Germinal center (tissue), 1 donor: ENCODE measurements at regions not wholly inside any gene's neighbourhood (a gene's known extent, or its start where the extent isn't known, plus 50 kb on each side); places are given as distances from the start of the nearest gene placed in this dataset.

Experiments used
- DNase-seq: peaks from one replicate; pipeline ENCODE4 v3.0.0; 2012; ENCODE audit warnings: mixed read lengths, low spot score

DNA sequence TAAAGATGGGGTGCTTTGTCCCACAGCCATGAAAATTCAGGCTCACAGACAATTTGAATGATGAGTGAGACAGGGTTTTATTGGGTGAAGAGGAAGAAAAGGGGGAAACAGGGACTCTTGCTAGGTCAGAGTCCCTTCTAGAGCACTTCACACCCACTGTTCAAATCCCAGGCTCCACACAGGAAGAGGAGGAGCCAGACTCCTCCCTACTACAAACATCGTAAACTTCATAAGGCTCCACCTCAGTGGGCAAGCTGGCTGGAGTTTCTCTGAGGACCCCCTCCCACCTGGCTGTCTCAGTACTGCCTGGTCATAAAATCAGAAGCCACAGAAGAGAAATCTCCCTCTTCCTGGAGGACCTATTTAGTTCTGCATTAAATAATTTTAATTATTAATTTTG lies 80.3 kb upstream of the KCNMB2 start:
- DNase-seq: no peak

DNA sequence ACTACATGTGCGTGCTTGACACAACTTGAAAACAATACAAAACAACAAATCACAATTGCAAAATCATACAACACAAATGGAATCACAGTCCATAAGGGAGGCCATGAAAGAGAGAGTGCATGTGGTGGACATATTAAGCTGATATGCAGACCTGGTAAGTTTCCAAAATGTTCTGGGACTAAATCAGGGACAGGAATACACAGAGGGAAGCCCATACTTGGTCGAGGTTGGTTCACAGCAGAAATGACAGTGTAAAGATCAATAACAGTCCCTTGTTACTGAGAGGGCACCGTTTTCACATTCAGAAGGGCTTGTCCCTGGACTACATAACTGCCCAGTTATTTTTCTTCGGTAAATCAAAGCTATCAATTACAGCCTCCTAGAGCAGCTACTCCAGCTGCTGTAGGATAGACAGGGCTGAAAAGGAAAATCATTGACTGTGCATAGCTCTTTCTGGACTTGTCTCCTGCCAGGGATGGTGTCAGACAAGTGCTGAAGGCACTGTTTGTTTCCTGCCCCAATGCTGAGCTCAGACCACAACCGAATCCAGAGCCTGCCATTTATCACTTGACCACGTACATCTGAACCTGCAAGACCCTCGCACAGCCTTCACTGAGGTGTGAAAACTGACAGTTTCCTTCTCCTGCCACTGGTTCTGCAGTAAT lies 79.5 kb upstream of the KCNMB2 start:
- DNase-seq: no peak

DNA sequence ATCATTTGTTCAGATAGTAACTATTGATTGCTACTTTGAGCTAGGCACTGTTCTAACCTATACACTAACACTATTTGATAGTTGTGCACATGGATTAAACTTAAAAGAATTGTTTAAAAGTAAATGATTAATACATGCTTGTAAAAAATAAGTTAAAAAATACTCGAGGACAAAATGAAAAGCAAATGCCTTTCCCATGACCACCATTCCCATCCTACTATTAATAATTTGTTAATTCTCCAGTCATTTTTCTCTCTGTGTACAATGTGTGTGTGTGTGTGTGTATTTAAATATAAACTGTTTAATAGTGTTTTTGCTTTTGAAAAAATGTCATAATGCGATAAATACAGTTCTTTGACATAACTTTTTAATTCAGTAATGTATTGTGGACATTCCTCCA lies 78.7 kb upstream of the KCNMB2 start:
- DNase-seq: no peak

DNA sequence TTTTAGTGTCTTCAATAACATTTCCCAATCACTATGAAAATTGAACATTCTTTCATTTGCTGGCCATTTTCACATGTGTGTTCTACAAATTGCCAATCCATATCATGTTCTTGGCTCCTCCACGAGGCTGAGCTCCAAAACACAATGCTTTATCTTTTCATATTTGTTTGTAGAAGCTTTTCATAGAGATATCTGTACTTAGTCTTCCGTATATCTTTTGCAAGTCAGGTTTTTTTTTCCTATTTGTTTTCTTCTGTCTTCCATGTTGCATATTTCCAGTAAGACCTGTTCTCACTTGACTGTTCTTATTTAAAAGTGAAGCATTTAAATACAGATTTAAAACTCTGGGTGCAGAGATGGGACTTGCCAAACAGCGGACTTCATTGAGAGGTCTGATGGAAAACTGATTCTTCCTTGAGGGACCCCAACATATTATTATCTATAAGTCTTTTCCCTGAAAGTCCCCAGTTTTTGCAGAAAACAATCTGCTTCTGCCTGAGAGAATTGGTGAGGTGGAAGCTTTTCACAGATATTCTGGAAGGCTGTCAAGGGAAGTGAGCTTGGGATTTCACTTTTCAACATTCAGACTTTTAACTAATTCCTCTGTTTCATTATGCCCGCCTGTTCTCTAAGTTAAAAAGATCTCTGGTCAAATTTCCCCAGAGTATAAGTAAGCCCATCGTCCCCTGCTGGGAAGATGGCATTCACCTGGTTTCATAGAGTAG lies 77.8 kb upstream of the KCNMB2 start:
- DNase-seq: no peak

DNA sequence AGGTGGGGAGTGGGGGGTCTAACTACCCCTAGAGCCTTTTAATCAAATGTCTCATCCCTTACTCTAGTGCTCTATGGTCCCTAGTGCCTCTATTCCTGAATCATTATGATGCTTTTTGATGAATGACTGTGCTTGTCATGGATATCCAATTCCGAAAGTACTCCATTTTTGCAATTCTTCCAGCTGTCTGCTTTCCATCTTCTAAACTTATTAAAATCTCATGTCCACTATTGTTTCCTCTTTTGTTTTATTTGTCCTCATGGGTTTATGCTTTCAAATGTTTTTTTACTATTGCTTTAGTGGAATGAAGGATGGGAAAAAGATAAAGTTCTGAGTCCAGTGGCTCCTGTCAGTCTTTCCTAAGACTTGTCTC lies 77.2 kb upstream of the KCNMB2 start:
- no peak for DNase-seq

DNA sequence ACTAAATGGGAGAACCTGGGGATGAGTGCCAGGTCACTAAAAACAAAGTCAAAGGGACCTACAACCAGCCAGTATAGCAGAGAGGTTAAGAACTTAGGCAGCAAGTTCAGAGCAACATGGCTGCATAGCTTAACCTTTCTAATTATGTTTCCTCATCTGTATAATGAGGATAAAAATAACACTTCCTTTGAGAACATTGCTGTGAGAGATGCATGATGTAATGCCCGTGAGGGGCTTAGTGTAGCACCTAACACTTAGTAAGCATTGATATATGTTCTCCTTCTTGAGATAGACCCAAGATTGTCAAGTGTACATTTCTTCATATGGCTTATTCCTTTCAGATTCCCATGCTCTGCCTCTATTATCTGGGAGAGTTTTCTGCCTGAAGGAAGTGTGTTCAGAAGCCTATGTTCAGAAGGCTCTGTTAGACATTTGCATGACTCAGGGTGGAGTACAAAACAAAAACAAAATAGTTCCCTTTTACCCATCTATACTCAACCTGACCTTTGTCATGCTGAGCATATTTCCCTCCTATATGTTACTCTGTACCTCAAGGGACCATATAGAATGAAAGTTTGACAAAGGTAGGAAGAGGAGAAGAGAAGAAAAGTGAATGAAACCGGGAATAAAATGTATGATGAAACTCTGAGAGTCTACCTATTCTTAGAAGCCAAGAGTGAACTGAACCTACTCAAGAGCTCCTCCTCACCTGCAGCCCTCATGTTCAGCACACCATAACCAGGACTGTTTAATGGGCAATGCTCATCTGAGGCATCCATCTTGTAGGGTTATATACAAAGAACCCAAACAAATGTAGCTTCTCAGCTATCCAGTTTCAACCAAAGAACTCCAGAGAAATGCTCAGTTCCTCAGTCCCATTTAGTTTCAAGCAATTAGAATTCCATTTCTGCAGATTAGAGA lies 70.7 kb upstream of the KCNMB2 start:
- no peak for DNase-seq

DNA sequence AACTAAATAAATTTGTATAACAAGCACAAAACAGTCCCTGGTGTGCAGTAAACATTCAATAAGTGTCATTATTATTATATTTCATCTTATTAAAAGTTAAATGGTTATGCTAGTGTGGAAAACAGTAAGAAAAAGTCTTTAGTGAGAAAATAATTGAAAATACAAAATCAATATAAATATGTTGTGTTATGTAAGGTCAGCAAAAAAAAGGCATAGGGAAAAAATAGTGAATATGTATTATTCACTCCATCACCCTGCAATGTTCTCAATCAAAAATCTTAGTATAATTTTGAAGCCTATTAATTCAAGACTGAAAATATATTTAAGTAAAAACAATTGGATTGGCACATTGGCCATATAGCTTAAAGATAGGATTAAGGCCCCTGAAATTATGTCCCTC lies 63.3 kb upstream of the KCNMB2 start:
- no peak for DNase-seq

DNA sequence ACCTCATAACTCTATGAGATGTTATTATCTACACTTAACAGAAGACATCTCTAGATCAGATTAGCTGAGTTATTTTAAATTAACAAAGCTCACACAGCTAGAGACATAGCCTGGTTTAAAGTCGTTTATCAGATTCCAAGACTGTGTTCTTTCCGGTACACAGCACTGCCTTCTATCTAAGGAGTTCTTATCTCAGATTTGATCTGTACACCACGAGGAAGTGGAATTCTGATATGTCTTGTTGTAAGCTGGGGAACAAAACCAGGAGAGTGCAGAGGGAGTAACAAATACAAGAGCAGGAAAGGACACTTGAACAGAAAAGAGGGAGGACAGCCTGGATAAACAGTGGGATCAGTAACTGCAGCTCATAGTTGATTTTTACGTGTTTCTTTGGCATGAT lies 61.7 kb upstream of the KCNMB2 start:
- no peak for DNase-seq

DNA sequence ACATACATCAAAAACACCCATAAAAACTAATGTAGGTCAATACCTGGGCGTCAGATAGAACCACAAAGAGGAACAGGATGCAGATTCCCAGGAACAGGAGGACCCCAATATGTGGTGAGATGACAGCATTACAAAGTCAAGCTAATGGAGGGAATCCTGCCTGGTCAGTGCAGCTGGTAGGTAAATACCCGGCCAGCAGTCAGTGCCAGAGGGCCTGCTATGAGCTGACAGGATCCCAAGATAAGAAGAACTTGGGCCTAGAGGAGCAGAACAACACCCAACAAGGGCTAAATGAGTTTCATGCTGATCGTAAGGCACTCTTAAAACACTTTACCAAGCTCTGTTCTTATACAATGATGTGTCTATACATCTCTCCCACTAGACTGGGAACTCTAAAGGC lies 61.2 kb upstream of the KCNMB2 start:
- no peak for DNase-seq

DNA sequence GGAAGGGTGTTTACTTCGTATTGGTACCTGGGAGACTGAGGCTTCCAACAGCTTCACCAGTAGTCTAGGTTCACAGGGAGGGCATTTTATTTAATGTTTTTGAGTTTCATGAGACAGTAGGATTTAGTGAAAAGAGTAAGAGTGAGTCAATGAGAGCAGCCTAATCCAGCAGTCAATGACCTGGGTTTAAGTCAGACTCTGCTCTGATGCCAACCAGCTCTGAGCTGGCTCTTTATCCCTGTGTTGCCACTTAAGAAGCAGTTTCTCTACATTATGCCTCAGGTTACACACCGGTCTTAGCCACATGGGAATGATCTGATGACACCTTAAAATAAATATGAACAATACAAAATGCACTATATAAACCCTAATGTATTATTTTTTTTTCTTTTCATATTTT lies 59.4 kb upstream of the KCNMB2 start:
- DNase-seq: no peak

DNA sequence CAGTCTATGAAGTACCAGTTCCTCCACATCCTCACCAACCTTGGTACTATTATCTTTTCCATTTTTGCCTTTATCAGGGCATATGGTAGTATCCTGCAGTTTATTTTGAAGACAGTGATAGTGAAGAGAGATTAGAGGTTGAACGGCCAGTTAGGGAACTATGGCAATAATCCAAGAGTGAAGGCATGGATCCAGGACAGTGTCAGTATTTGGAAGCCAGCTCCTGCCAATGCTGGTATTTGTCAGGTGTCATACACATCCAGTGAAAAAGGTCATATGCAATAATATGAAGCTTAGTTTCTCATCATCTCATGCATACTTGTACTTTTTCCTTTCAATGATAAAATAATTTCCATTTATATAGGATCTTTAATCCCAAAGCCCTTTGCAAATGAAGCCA lies 56.8 kb upstream of the KCNMB2 start:
- DNase-seq: no peak

DNA sequence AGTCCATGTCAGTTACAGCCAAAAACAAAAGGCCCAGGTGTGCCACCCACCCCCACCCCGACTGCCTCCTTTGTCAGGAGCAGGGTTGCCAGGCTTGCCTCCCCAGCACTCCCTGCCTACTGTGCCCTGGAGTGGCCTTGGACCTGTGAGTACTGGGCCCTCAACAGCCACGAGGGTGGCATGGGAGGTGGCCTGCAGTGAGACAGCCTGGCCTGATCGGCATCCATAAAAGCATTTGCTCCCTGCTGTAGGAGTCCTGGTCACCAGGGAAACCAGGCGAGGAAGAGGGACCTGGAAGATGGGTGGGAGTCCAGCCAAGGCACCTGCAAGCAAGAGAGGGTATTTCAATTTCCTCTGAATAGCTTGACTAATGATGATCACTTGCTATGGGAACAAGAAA lies 56.4 kb upstream of the KCNMB2 start:
- DNase-seq: no peak

DNA sequence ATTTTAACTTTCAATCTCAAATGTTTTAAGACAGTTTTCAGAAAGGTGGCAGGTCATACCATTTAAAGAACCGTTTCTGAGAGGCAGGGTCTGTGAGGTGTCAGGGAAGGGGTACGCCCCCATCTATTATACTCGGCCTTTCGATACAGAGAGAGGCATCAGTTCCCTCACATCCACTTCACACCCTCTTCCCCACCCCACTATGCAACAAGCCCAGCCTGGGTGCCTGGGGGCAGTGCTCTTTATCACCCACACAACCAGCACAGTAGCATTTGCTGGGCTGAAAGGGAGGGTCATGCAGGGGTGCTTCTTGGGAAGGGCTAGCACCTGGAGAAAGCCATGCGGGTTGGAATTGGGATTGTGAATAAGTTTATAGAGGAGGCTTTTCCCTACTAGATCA lies 56.0 kb upstream of the KCNMB2 start:
- no peak for DNase-seq

DNA sequence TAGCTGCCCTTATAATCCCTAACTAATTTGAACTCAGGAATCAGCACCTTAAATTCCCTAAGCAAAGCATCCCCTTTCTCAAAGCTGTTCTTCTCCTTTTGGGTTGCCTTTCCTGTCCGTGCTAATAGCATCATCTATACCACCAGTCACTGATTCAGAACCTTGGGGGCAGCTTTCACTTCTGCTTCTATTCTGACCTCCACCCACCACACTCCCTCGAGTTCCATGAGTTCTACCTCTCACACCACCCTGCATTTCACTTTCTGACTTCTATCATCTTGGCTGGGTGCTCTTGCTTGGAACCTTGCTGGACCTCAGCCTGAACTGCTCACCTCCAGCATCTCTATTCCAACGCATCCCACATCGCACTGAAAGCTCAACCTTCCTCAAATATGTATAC lies 55.4 kb upstream of the KCNMB2 start:
- no peak for DNase-seq

DNA sequence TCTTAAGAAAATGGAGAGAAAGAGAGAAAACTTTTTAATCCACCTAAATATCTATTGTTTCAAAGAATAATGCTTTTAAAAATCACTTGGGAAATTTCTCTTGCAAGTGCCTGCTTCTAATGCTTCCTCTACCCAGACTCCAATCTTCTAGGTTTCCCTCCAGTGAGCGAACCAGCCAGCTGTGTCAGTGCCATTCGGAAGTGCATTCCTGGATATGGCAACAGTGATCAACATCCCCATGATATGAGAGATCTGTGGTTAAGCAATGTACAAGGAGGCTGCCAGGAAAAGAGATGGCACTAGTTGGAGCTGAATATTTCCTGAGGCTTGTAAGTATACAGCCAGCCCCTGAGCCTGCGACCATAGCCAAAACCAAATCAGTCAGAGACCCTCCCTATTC lies 53.3 kb upstream of the KCNMB2 start:
- no peak for DNase-seq

DNA sequence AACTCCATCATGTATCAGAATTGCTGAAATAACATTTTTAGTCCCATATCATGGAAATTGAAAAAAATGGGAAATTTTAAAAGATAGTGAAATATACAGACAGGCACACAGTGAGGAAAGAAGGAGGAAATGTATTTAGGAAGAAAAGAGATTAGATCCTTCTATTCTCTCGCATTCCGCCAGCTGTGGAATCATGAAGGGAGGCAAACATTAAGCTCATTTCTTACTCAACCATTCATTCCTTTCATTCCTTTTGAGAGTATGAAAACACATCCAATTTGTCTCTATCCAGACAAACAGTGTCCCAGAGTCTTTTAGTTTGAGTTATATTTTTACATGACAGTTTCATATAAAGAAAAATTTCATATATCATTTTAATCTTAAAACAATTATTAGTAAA lies 52.5 kb upstream of the KCNMB2 start:
- DNase-seq: no peak

DNA sequence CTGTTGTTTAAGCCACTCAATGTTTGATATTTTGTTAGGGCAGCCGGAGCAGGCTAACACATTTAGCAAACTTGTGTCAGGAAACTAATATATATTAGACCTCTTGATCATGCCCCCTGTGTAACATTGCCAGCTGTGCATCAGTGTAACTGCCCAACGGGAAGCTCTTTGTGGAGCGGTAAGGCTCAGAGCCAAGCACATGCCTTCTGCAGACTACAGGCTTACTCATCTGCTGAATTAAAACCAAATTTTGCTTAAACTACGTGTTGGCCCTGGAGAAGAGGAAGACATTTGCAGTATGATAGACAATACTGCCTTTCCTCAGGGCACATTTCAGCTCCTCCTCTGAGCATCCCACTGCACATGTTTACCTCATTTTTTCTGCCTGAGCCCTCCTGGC lies 50.5 kb upstream of the KCNMB2 start:
- DNase-seq: no peak
